Loucy (cell line): ENCODE measurements at regions not wholly inside any gene's neighbourhood (a gene's known extent, or its start where the extent isn't known, plus 50 kb on each side); places are given as distances from the start of the nearest gene placed in this dataset.

Source experiments
- H2AFZ ChIP-seq: fragments of 200-600 bp; sonication (generic); 2 replicates; pipeline ENCODE4 v1.6.0; 2016; ENCODE audit warnings: antibody characterized with exemption, mild to moderate bottlenecking, low read length, moderate library complexity
- H3F3A ChIP-seq: fragments of 200-600 bp; 2 replicates; pipeline ENCODE4 v1.6.0; 2016; ENCODE audit warnings: antibody characterized with exemption, low read depth, mild to moderate bottlenecking
- H3K27me3 ChIP-seq: fragments of 200-600 bp; sonication (generic); 2 replicates; pipeline ENCODE4 v1.6.1; 2014; ENCODE audit warnings: low read length, mild to moderate bottlenecking; ENCODE audit not compliant: insufficient read depth, poor library complexity, severe bottlenecking
- H3K36me3 ChIP-seq: fragments of 200-600 bp; sonication (generic); 2 replicates; pipeline ENCODE4 v1.6.1; 2016; ENCODE audit warnings: low read length; ENCODE audit not compliant: insufficient read depth
- H3K4me1 ChIP-seq: fragments of 200-600 bp; sonication (generic); 2 replicates; pipeline ENCODE4 v1.5.1; 2014; ENCODE audit warnings: low read length, mild to moderate bottlenecking; ENCODE audit not compliant: insufficient read depth, poor library complexity, severe bottlenecking
- H3K4me2 ChIP-seq: fragments of 200-600 bp; sonication (generic); 2 replicates; pipeline ENCODE4 v1.6.0; 2014; ENCODE audit warnings: antibody characterized with exemption, low read length, low read depth, mild to moderate bottlenecking; ENCODE audit not compliant: poor library complexity, severe bottlenecking
- H3K4me3 ChIP-seq: fragments of 200-600 bp; sonication (generic); 2 replicates; pipeline ENCODE4 v1.5.1; 2014; ENCODE audit warnings: low read length, mild to moderate bottlenecking, mixed read lengths; ENCODE audit not compliant: poor library complexity, severe bottlenecking
- H3K79me2 ChIP-seq: fragments of 200-600 bp; sonication (generic); 2 replicates; pipeline ENCODE4 v1.6.1; 2014; ENCODE audit warnings: low read length; ENCODE audit not compliant: insufficient read depth
- H3K9ac ChIP-seq: fragments of 200-600 bp; sonication (generic); 2 replicates; pipeline ENCODE4 v1.6.0; 2014; ENCODE audit warnings: mild to moderate bottlenecking, low read depth, low read length, moderate library complexity; ENCODE audit not compliant: poor library complexity, severe bottlenecking
- H3K9me2 ChIP-seq: fragments of 200-600 bp; sonication (generic); replicated peaks from 2 replicates; pipeline ENCODE4 v1.6.1; 2016; ENCODE audit warnings: low read depth, low read length, mixed read lengths
- H3K9me3 ChIP-seq: fragments of 200-600 bp; sonication (generic); 2 replicates; pipeline ENCODE4 v1.6.1; 2014; ENCODE audit warnings: mild to moderate bottlenecking, antibody characterized with exemption, low read length, low read depth; ENCODE audit not compliant: insufficient read depth
- H4K20me1 ChIP-seq: fragments of 200-600 bp; sonication (generic); 2 replicates; pipeline ENCODE4 v1.6.0; 2014; ENCODE audit warnings: antibody characterized with exemption, low read length, mild to moderate bottlenecking; ENCODE audit not compliant: insufficient read depth, poor library complexity, severe bottlenecking
- EZH2phosphoT487 ChIP-seq: fragments of 200-600 bp; IDR thresholded peaks from 2 replicates; pipeline ENCODE4 v1.6.1; 2018; ENCODE audit warnings: antibody characterized with exemption, mild to moderate bottlenecking, moderate library complexity, borderline replicate concordance
- TF ChIP-seq, protein P1 (sequence below): fragments of 200-600 bp; sonication (generic); conservative IDR thresholded peaks from 2 replicates; pipeline ENCODE4 v1.5.1; 2014; ENCODE audit warnings: mild to moderate bottlenecking, antibody characterized with exemption, low read length

DNA sequence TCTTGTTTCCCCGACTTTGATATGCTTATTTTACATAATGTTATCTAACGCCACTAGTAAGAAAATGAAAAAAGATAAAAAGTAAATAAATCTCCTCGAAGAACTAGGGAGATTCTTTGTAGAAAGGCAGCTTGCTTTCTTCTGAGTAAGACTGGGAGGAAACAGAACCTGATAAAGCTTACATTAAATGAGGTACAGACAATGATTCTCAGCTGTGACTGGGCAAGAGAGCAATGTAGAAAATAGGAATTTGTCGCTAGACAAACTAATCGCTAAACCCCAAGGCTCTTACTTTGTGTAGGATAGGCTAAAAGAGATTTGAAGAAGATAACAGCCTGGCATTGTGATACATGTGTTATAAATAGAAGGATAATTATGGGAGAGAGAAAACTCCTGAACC, 919.0 kb upstream of the ALCAM start:
- Histone ChIP-seq H3K9me3 (no peaks in the 10 kb centered on the region), H3K79me2 (no peaks in the 10 kb centered on the region), H3K36me3 (no peaks in the 10 kb centered on the region), H4K20me1 (no peaks in the 10 kb centered on the region), H3K27me3 (no peaks in the 10 kb centered on the region), H3K4me2 (no peak overlapping the region), H3K9ac (no peak overlapping the region), H3K4me3 (no peak overlapping the region), H3F3A (no peaks in the 10 kb centered on the region), H2AFZ (no peak overlapping the region), H3K4me1 (no peaks in the 10 kb centered on the region), H3K9me2 (no peaks in the 10 kb centered on the region)
- TF ChIP-seq, protein P1, sequence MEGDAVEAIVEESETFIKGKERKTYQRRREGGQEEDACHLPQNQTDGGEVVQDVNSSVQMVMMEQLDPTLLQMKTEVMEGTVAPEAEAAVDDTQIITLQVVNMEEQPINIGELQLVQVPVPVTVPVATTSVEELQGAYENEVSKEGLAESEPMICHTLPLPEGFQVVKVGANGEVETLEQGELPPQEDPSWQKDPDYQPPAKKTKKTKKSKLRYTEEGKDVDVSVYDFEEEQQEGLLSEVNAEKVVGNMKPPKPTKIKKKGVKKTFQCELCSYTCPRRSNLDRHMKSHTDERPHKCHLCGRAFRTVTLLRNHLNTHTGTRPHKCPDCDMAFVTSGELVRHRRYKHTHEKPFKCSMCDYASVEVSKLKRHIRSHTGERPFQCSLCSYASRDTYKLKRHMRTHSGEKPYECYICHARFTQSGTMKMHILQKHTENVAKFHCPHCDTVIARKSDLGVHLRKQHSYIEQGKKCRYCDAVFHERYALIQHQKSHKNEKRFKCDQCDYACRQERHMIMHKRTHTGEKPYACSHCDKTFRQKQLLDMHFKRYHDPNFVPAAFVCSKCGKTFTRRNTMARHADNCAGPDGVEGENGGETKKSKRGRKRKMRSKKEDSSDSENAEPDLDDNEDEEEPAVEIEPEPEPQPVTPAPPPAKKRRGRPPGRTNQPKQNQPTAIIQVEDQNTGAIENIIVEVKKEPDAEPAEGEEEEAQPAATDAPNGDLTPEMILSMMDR, result no peak
- TF ChIP-seq EZH2phosphoT487, result no peak

DNA sequence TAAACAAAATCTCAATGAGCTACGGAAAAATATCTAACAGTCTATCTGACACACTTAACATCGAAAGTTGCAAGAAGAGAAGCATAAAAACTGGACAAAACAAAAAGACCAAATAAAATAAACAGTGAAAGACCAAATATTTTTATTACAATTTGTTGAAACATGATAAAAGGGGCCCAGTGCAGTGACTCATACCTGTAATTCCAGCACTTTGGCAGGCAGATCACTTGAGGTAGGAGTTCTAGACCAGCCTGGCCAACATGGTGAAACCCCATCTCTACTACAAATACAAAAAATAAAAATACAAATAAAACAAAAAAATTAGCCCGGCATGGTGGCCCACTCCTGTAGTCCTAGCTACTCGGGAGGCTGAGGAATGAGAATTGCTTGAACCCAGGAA, 914.0 kb upstream of the ALCAM start:
- Histone ChIP-seq H3F3A (no peaks in the 10 kb centered on the region), H3K9me2 (no peaks in the 10 kb centered on the region), H3K79me2 (no peaks in the 10 kb centered on the region), H3K36me3 (no peaks in the 10 kb centered on the region), H3K4me1 (no peaks in the 10 kb centered on the region), H3K9me3 (no peaks in the 10 kb centered on the region), H3K27me3 (no peaks in the 10 kb centered on the region), H4K20me1 (no peaks in the 10 kb centered on the region), H3K4me3 (no peak overlapping the region), H3K9ac (no peak overlapping the region), H2AFZ (no peak overlapping the region), H3K4me2 (no peak overlapping the region)
- TF ChIP-seq EZH2phosphoT487, result no peak
- TF ChIP-seq, protein P1, result no peak

DNA sequence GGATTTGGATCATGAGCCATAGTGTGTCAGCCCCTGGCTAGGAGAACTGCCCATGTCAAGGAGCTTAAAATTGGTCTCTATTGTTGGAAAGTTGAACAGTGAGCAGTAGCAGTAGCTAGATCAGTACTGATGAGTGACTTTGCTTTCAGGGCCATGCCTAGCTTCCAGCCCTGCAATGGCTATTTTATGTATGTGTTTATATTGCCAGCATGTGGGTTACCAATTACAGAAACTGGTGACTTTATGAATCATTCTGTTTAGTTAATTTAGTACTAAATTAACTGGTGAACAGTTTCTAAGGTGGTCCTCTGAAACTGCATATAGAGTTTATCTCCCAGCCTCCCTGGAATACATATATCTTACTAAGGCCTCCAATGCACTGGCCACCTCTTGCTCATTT, 908.1 kb upstream of the ALCAM start:
- Histone ChIP-seq H3K9me3 (no peaks in the 10 kb centered on the region), H4K20me1 (no peaks in the 10 kb centered on the region), H3K79me2 (no peaks in the 10 kb centered on the region)

More for the DNA sequence above, 908.1 kb upstream of the ALCAM start:
- Histone ChIP-seq H3K9ac (no peak overlapping the region), H3K27me3 (no peaks in the 10 kb centered on the region), H3K4me3 (no peak overlapping the region), H3F3A (no peaks in the 10 kb centered on the region), H2AFZ (no peak overlapping the region), H3K4me2 (no peak overlapping the region), H3K9me2 (no peaks in the 10 kb centered on the region), H3K36me3 (no peaks in the 10 kb centered on the region), H3K4me1 (no peaks in the 10 kb centered on the region)
- no peak for TF ChIP-seq EZH2phosphoT487
- TF ChIP-seq, protein P1, result no peak
